MM.1S (cell line): ENCODE measurements at regions not wholly inside any gene's neighbourhood (a gene's known extent, or its start where the extent isn't known, plus 50 kb on each side); places are given as distances from the start of the nearest gene placed in this dataset.
A peak's percentile ranks its signal among the peaks of the same experiment; 100 is the strongest.

ENCODE experiments used
- DNase-seq: peaks from one replicate; pipeline ENCODE4 v3.0.0-alpha.2; 2015
- H2AFZ ChIP-seq: fragments of 300-600 bp; sonication (generic); 2 replicates; pipeline ENCODE4 v1.6.0; 2016; ENCODE audit warnings: antibody characterized with exemption, low read length
- H3F3A ChIP-seq: fragments of 300-600 bp; sonication (generic); 2 replicates; pipeline ENCODE4 v1.6.1; 2016; ENCODE audit warnings: mild to moderate bottlenecking, antibody characterized with exemption, low read length, moderate library complexity, mixed read lengths; ENCODE audit not compliant: insufficient read depth
- H3K27ac ChIP-seq: fragments of 300-600 bp; sonication (generic); 2 replicates; pipeline ENCODE4 v1.5.1; 2016; ENCODE audit warnings: mild to moderate bottlenecking, low read length
- H3K27me3 ChIP-seq: fragments of 300-600 bp; sonication (generic); replicated peaks from 2 replicates; pipeline ENCODE4 v1.6.0; 2016; ENCODE audit warnings: low read length; ENCODE audit not compliant: insufficient read depth
- H3K36me3 ChIP-seq: fragments of 300-600 bp; sonication (generic); replicated peaks from 2 replicates; pipeline ENCODE4 v1.6.1; 2016; ENCODE audit warnings: mild to moderate bottlenecking, low read length, mixed read lengths; ENCODE audit not compliant: insufficient read depth
- H3K4me1 ChIP-seq: fragments of 300-600 bp; sonication (generic); 2 replicates; pipeline ENCODE4 v1.6.1; 2016; ENCODE audit warnings: low read length, mixed read lengths
- H3K4me2 ChIP-seq: fragments of 300-600 bp; sonication (generic); 2 replicates; pipeline ENCODE4 v1.6.0; 2016; ENCODE audit warnings: low read depth, low read length
- H3K4me3 ChIP-seq: fragments of 300-600 bp; sonication (generic); 2 replicates; pipeline ENCODE4 v1.5.1; 2016; ENCODE audit warnings: low read length, mixed read lengths
- H3K79me2 ChIP-seq: fragments of 300-600 bp; sonication (generic); 2 replicates; pipeline ENCODE4 v1.6.1; 2016; ENCODE audit warnings: mixed run types, low read length, mixed read lengths
- H3K9ac ChIP-seq: fragments of 300-600 bp; sonication (generic); 2 replicates; pipeline ENCODE4 v1.6.1; 2016; ENCODE audit warnings: low read length, mixed read lengths
- H3K9me2 ChIP-seq: fragments of 300-600 bp; sonication (generic); replicated peaks from 2 replicates; pipeline ENCODE4 v1.6.1; 2016; ENCODE audit warnings: mild to moderate bottlenecking, low read length, mixed read lengths; ENCODE audit not compliant: insufficient read depth
- H3K9me3 ChIP-seq: fragments of 300-600 bp; sonication (generic); replicated peaks from 2 replicates; pipeline ENCODE4 v1.6.1; 2016; ENCODE audit warnings: mild to moderate bottlenecking, low read length, mixed read lengths; ENCODE audit not compliant: insufficient read depth
- H4K20me1 ChIP-seq: fragments of 300-600 bp; sonication (generic); 2 replicates; pipeline ENCODE4 v1.6.1; 2016; ENCODE audit warnings: mild to moderate bottlenecking, low read length, moderate library complexity, mixed read lengths; ENCODE audit not compliant: insufficient read depth
- CTCF ChIP-seq: fragments of 300-600 bp; sonication (generic); IDR thresholded peaks from 2 replicates; pipeline ENCODE4 v1.5.1; 2016; ENCODE audit warnings: antibody characterized with exemption, low read length, mixed read lengths
- EZH2 ChIP-seq: fragments of 300-600 bp; sonication (generic); optimal IDR thresholded peaks from 2 replicates; pipeline ENCODE3; 2017; ENCODE audit warnings: low read depth, mild to moderate bottlenecking, antibody characterized with exemption, low read length, mixed read lengths
- EZH2phosphoT487 ChIP-seq: fragments of 300-600 bp; sonication (generic); IDR thresholded peaks from 2 replicates; pipeline ENCODE4 v1.6.1; 2018; ENCODE audit warnings: antibody characterized with exemption, low read length

- Histone ChIP-seq H3K4me3 (no peak overlapping the region), H2AFZ (peak overlapping the region; percentile 48; the same call in 1 of the 2 replicates), H3K27ac (no peak overlapping the region), H3K4me1 (no peaks in the 10 kb centered on the region), H3K9ac (no peak overlapping the region), H3K27me3 (no peaks in the 10 kb centered on the region), H3K79me2 (no peaks in the 10 kb centered on the region), H3K36me3 (no peaks in the 10 kb centered on the region), H3K9me2 (no peaks in the 10 kb centered on the region), H3F3A (no peaks in the 10 kb centered on the region), H3K4me2 (peak overlapping the region; percentile 39; the same call in 1 of the 2 replicates), H3K9me3 (no peaks in the 10 kb centered on the region), H4K20me1 (no peaks in the 10 kb centered on the region)
- no peak for TF ChIP-seq EZH2phosphoT487
- no peak for TF ChIP-seq EZH2
- no peak for TF ChIP-seq CTCF
- no peak for DNase-seq
Measured at GRCh38 chrX:15033917-15034316, 160.7 kb downstream of the MOSPD2 start.

GRCh38 chrX:15017491-15017890 is 144.3 kb downstream of the MOSPD2 start:
- no peak for TF ChIP-seq EZH2
- no peak for TF ChIP-seq EZH2phosphoT487
- TF ChIP-seq CTCF: no peak
- Histone ChIP-seq H3K9me2 (no peaks in the 10 kb centered on the region), H3K4me1 (no peaks in the 10 kb centered on the region), H3K4me3 (no peak overlapping the region), H3K79me2 (no peaks in the 10 kb centered on the region), H3K4me2 (no peak overlapping the region), H4K20me1 (no peaks in the 10 kb centered on the region), H3K9ac (no peak overlapping the region), H3K27ac (no peak overlapping the region), H2AFZ (no peak overlapping the region), H3F3A (no peaks in the 10 kb centered on the region), H3K9me3 (no peaks in the 10 kb centered on the region), H3K36me3 (no peaks in the 10 kb centered on the region), H3K27me3 (no peaks in the 10 kb centered on the region)
- no peak for DNase-seq

- Histone ChIP-seq H4K20me1 (no peaks in the 10 kb centered on the region), H3K4me3 (no peak overlapping the region), H3F3A (no peaks in the 10 kb centered on the region), H3K9me2 (no peaks in the 10 kb centered on the region), H3K79me2 (no peaks in the 10 kb centered on the region), H3K9me3 (no peaks in the 10 kb centered on the region), H3K36me3 (no peaks in the 10 kb centered on the region), H3K9ac (no peak overlapping the region), H3K4me1 (no peaks in the 10 kb centered on the region), H3K27ac (no peak overlapping the region), H3K27me3 (no peaks in the 10 kb centered on the region), H3K4me2 (no peak overlapping the region), H2AFZ (no peak overlapping the region)
- DNase-seq: no peak
- TF ChIP-seq EZH2: no peak
- no peak for TF ChIP-seq CTCF
- no peak for TF ChIP-seq EZH2phosphoT487
Measured at GRCh38 chrX:15016051-15016450, 142.8 kb downstream of the MOSPD2 start.
